ENCODE measurements at regions not wholly inside any gene's neighbourhood (a gene's known extent, or its start where the extent isn't known, plus 50 kb on each side); places are given as distances from the start of the nearest gene placed in this dataset.

- ChIA-PET POLR2A (ENCODE audit: unreplicated experiment) (interaction anchor here (0.6 kb wide), 1 partner anchor 374 kb away, joined by 8 read pairs; no protein-coding TSS in a partner anchor), CTCF (interaction anchor here (0.6 to 0.7 kb wide), 2 partner anchors 15 to 244 kb away, joined by 3 read pairs; no protein-coding TSS in a partner anchor)
- no peaks in the 10 kb centered on the region for H3K36me3 ChIP-seq (ENCODE audit: low read depth)
- H3K27ac ChIP-seq = no peak overlapping the region
- TF ChIP-seq CTCF (conservative IDR thresholded peaks at IDR 0.05) = no peak
- no peak for TF ChIP-seq EZH2 (IDR thresholded peaks at IDR 0.05; ENCODE audit: low read depth)
- H3K4me3 ChIP-seq = no peak overlapping the region
- no peak for DNase-seq
- H2AFZ ChIP-seq = no peak overlapping the region
- no peaks in the 10 kb centered on the region for H3K79me2 ChIP-seq (ENCODE audit: low read depth)
- no peak overlapping the region for H3K4me2 ChIP-seq
- intact Hi-C loops (cut with micrococcal nuclease; ENCODE audit: unreplicated experiment) = no loop called here
- peaks cover 26% of the 10 kb centered on the region for H3F3A ChIP-seq (ENCODE audit: insufficient read depth, low read depth)
- H4K20me1 ChIP-seq (ENCODE audit: insufficient read depth) = no peaks in the 10 kb centered on the region
- H3K9me2 ChIP-seq (ENCODE audit: insufficient read depth) = no peaks in the 10 kb centered on the region
- BruUV-seq (replicated peaks) = no TSS peak
- H3K9me3 ChIP-seq (ENCODE audit: insufficient read depth, low read depth) = no peaks in the 10 kb centered on the region; the same call in 1 of the 2 replicates
- no peaks in the 10 kb centered on the region for H3K27me3 ChIP-seq (ENCODE audit: insufficient read depth, low read depth)
- peaks cover 36% of the 10 kb centered on the region for H3K4me1 ChIP-seq (replicated peaks; ENCODE audit: insufficient read depth)
Measured at GRCh38 chr6:105611606-105612005, 208.7 kb upstream of the PREP start.

GRCh38 chr6:105609375-105609991, 206.6 kb upstream of the PREP start:
- intact Hi-C loops (cut with micrococcal nuclease; ENCODE audit: unreplicated experiment) = loop anchor here (1.0 to 10.0 kb wide), 2 partner anchors 13 to 175 kb away; no protein-coding TSS in a partner anchor
- Histone ChIP-seq H3K4me2 (peak overlapping the region; percentile 48), H4K20me1 (ENCODE audit: insufficient read depth) (no peaks in the 10 kb centered on the region), H3K9me3 (ENCODE audit: insufficient read depth, low read depth) (no peaks in the 10 kb centered on the region; the same call in 1 of the 2 replicates), H3K4me1 (replicated peaks; ENCODE audit: insufficient read depth) (peaks cover 40% of the 10 kb centered on the region), H3K79me2 (ENCODE audit: low read depth) (no peaks in the 10 kb centered on the region), H3K4me3 (no peak overlapping the region), H3K27ac (peak overlapping the region; percentile 93), H3K27me3 (ENCODE audit: insufficient read depth, low read depth) (no peaks in the 10 kb centered on the region), H3K9me2 (ENCODE audit: insufficient read depth) (no peaks in the 10 kb centered on the region), H2AFZ (peak overlapping the region; percentile 71; the same call in 1 of the 2 replicates), H3F3A (ENCODE audit: insufficient read depth, low read depth) (peaks cover 26% of the 10 kb centered on the region), H3K36me3 (ENCODE audit: low read depth) (no peaks in the 10 kb centered on the region)
- TF ChIP-seq EZH2 (IDR thresholded peaks at IDR 0.05; ENCODE audit: low read depth) = no peak
- TF ChIP-seq CTCF (conservative IDR thresholded peaks at IDR 0.05) = no peak
- ChIA-PET CTCF (no interaction called here), POLR2A (ENCODE audit: unreplicated experiment) (no interaction called here)
- BruUV-seq (replicated peaks) = no TSS peak
- no peak for DNase-seq

GRCh38 chr6:105608711-105609374, 206.0 kb upstream of the PREP start:
- peaks cover 40% of the 10 kb centered on the region for H3K4me1 ChIP-seq (replicated peaks; ENCODE audit: insufficient read depth)
- H3F3A ChIP-seq (ENCODE audit: insufficient read depth, low read depth) = peaks cover 26% of the 10 kb centered on the region
- no peaks in the 10 kb centered on the region for H3K79me2 ChIP-seq (ENCODE audit: low read depth)
- peak overlapping the region; percentile 48 for H3K4me2 ChIP-seq
- H3K27ac ChIP-seq = peak overlapping the region; percentile 93
- no peaks in the 10 kb centered on the region for H3K36me3 ChIP-seq (ENCODE audit: low read depth)
- no peak overlapping the region for H3K4me3 ChIP-seq
- H3K9me2 ChIP-seq (ENCODE audit: insufficient read depth) = no peaks in the 10 kb centered on the region
- H3K9me3 ChIP-seq (ENCODE audit: insufficient read depth, low read depth) = no peaks in the 10 kb centered on the region; the same call in 1 of the 2 replicates
- no peak for TF ChIP-seq CTCF (conservative IDR thresholded peaks at IDR 0.05)
- TF ChIP-seq EZH2 (IDR thresholded peaks at IDR 0.05; ENCODE audit: low read depth) = no peak
- CTCF ChIA-PET = no interaction called here
- H4K20me1 ChIP-seq (ENCODE audit: insufficient read depth) = no peaks in the 10 kb centered on the region
- no TSS peak for BruUV-seq (replicated peaks)
- H3K27me3 ChIP-seq (ENCODE audit: insufficient read depth, low read depth) = no peaks in the 10 kb centered on the region
- POLR2A ChIA-PET (ENCODE audit: unreplicated experiment) = no interaction called here
- peak; percentile 63 to 99 for DNase-seq
- peak overlapping the region; percentile 71 for H2AFZ ChIP-seq
- intact Hi-C loops (cut with micrococcal nuclease; ENCODE audit: unreplicated experiment) = loop anchor here (1.0 to 10.0 kb wide), 2 partner anchors 13 to 176 kb away; no protein-coding TSS in a partner anchor

All from PC-9 (cell line).